ENCODE measurements at regions not wholly inside any gene's neighbourhood (a gene's known extent, or its start where the extent isn't known, plus 50 kb on each side); places are given as distances from the start of the nearest gene placed in this dataset.

GRCh38 chr6:85127168-85127498 is 322.8 kb upstream of the NT5E start:
- TF ChIP-seq CTCF (IDR thresholded peaks at IDR 0.05; ENCODE audit: low read length) (no peak), EZH2 (IDR thresholded peaks at IDR 0.05; ENCODE audit: borderline replicate concordance, low read length) (no peak)
